GM23338 (cell line): ENCODE measurements at regions not wholly inside any gene's neighbourhood (a gene's known extent, or its start where the extent isn't known, plus 50 kb on each side); places are given as distances from the start of the nearest gene placed in this dataset.
A peak's percentile ranks its signal among the peaks of the same experiment; 100 is the strongest.

Experiments
- ATAC-seq: fragments of 200-7000 bp; cut with Tn5 transposase; 3 replicates; pipeline ENCODE4 v1.9.1; 2020
- DNase-seq: peaks from one replicate; pipeline ENCODE4 v3.0.0-alpha.2; 2015; ENCODE audit warnings: low spot score
- H2AFZ ChIP-seq: fragments of 200-600 bp; sonication (generic); 2 replicates; pipeline ENCODE4 v1.8.0; 2016; ENCODE audit warnings: antibody characterized with exemption, mild to moderate bottlenecking, moderate library complexity
- H3F3A ChIP-seq: fragments of 200-600 bp; sonication (generic); replicated peaks from 2 replicates; pipeline ENCODE4 v1.8.0; 2017; ENCODE audit warnings: antibody characterized with exemption, mixed run types, low read depth
- H3K27ac ChIP-seq: fragments of 200-600 bp; sonication (generic); 2 replicates; pipeline ENCODE4 v1.6.1; 2016; ENCODE audit warnings: low read depth
- H3K27me3 ChIP-seq: fragments of 200-600 bp; sonication (generic); 2 replicates; pipeline ENCODE4 v1.8.0; 2016; ENCODE audit warnings: mild to moderate bottlenecking, mixed run types, moderate library complexity; ENCODE audit not compliant: insufficient read depth
- H3K36me3 ChIP-seq: fragments of 200-600 bp; sonication (generic); 2 replicates; pipeline ENCODE4 v1.8.0; 2016; ENCODE audit warnings: mild to moderate bottlenecking; ENCODE audit not compliant: insufficient read depth
- H3K4me1 ChIP-seq: fragments of 200-600 bp; sonication (generic); 2 replicates; pipeline ENCODE4 v1.8.0; 2016; ENCODE audit warnings: mild to moderate bottlenecking, moderate library complexity; ENCODE audit not compliant: insufficient read depth
- H3K4me2 ChIP-seq: fragments of 200-600 bp; sonication (generic); 2 replicates; pipeline ENCODE4 v1.7.1; 2017; ENCODE audit warnings: mixed run types
- H3K4me3 ChIP-seq: fragments of 200-600 bp; sonication (generic); 2 replicates; pipeline ENCODE4 v1.6.1; 2016; ENCODE audit warnings: mixed run types
- H3K79me2 ChIP-seq: fragments of 200-600 bp; sonication (generic); replicated peaks from 2 replicates; pipeline ENCODE4 v1.8.0; 2017; ENCODE audit warnings: mild to moderate bottlenecking; ENCODE audit not compliant: insufficient read depth
- H3K9me2 ChIP-seq: fragments of 200-600 bp; sonication (generic); 2 replicates; pipeline ENCODE4 v1.8.0; 2017; ENCODE audit not compliant: insufficient read depth
- H4K20me1 ChIP-seq: fragments of 200-600 bp; sonication (generic); replicated peaks from 2 replicates; pipeline ENCODE4 v1.8.0; 2017; ENCODE audit warnings: mild to moderate bottlenecking; ENCODE audit not compliant: insufficient read depth
- H3K27ac Mint-ChIP-seq: 2 replicates; pipeline ENCODE4 v1.8.0; 2020; ENCODE audit warnings: inconsistent platforms, mild to moderate bottlenecking, moderate library complexity, mixed read lengths
- H3K27me3 Mint-ChIP-seq: 3 replicates; pipeline ENCODE4 v1.8.0; 2022; ENCODE audit warnings: low read depth, mild to moderate bottlenecking, moderate library complexity, mixed read lengths, inconsistent platforms; ENCODE audit not compliant: insufficient read depth, poor library complexity
- H3K36me3 Mint-ChIP-seq: 3 replicates; pipeline ENCODE4 v1.8.0; 2021; ENCODE audit warnings: low read depth, mild to moderate bottlenecking, inconsistent platforms, moderate library complexity, mixed read lengths
- H3K4me1 Mint-ChIP-seq: 3 replicates; pipeline ENCODE4 v1.8.0; 2020; ENCODE audit warnings: mild to moderate bottlenecking, inconsistent platforms, mixed read lengths
- H3K4me3 Mint-ChIP-seq: 3 replicates; pipeline ENCODE4 v1.8.0; 2021; ENCODE audit warnings: moderate library complexity, mild to moderate bottlenecking, inconsistent platforms, mixed read lengths
- H3K9me3 Mint-ChIP-seq: 3 replicates; pipeline ENCODE4 v1.8.0; 2020; ENCODE audit warnings: moderate library complexity, mild to moderate bottlenecking, inconsistent platforms, mixed read lengths
- CREB1 ChIP-seq: fragments of 250-450 bp; sonication (Bioruptor Pico); IDR thresholded peaks from 2 replicates; pipeline ENCODE4 v1.5.0; 2020; ENCODE audit warnings: low read depth, mild to moderate bottlenecking, moderate library complexity
- ETS1 ChIP-seq: IDR thresholded peaks from 2 replicates; pipeline ENCODE4 v1.6.1; 2016; ENCODE audit warnings: antibody characterized with exemption
- EZH2 ChIP-seq: fragments of 200-600 bp; sonication (generic); IDR thresholded peaks from one replicate; pipeline ENCODE4 v1.8.0; 2017; ENCODE audit warnings: antibody characterized with exemption, mild to moderate bottlenecking, low read depth; ENCODE audit not compliant: unreplicated experiment
- EZH2phosphoT487 ChIP-seq: fragments of 200-600 bp; sonication (generic); IDR thresholded peaks from one replicate; pipeline ENCODE4 v1.8.1; 2018; ENCODE audit warnings: antibody characterized with exemption; ENCODE audit not compliant: unreplicated experiment
- JUNB ChIP-seq: IDR thresholded peaks from one replicate; pipeline ENCODE4 v1.6.1; 2016; ENCODE audit warnings: antibody characterized with exemption; ENCODE audit not compliant: unreplicated experiment
- NANOG ChIP-seq: IDR thresholded peaks from 2 replicates; pipeline ENCODE4 v1.6.1; 2016; ENCODE audit warnings: antibody characterized with exemption, borderline replicate concordance
- POLR2AphosphoS5 ChIP-seq: IDR thresholded peaks from 2 replicates; pipeline ENCODE4 v1.6.1; 2016; ENCODE audit warnings: antibody characterized with exemption, low read depth
- STAT1 ChIP-seq: IDR thresholded peaks from one replicate; pipeline ENCODE4 v1.6.1; 2016; ENCODE audit warnings: antibody characterized with exemption; ENCODE audit not compliant: unreplicated experiment
- ZNF114 ChIP-seq: fragments of 250-450 bp; sonication (Bioruptor Pico); IDR thresholded peaks from 2 replicates; pipeline ENCODE4 v1.5.0; 2020; ENCODE audit warnings: mild to moderate bottlenecking, moderate library complexity
- TF ChIP-seq, protein P1 (sequence below): IDR thresholded peaks from one replicate; pipeline ENCODE4 v1.6.1; 2018; ENCODE audit warnings: antibody characterized with exemption; ENCODE audit not compliant: unreplicated experiment
- TF ChIP-seq, protein P2 (sequence below), 2 experiments: fragments of 200-600 bp in 1 of 2; sonication (generic) in 1 of 2; conservative IDR thresholded peaks; 2 replicates each; pipeline versions ENCODE4 v1.5.1 to v1.6.1; 2016 to 2017; ENCODE audit warnings: antibody characterized with exemption in 2 of 2, low read depth in 2 of 2, mild to moderate bottlenecking in 2 of 2, moderate library complexity in 1 of 2

DNA sequence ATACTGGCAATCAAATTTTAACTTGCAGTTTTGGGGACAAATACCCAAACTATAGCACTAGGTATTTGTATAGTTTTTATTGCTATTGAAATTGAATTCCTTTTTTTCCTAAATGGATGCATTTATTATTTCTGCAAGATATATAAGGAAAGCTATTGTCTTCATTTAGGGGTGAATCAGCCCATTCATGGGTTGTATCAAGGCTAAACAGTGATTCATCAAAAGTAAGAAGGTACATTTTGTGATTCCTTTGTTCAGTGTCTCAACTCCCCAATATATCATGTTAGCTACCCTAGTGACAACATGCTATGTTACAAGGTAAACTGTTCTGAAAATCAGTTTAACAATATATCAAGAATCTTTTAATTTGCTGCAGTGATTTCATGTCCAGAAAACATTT is 185.7 kb downstream of the PLK2 start (continued):
- TF ChIP-seq, protein P1, sequence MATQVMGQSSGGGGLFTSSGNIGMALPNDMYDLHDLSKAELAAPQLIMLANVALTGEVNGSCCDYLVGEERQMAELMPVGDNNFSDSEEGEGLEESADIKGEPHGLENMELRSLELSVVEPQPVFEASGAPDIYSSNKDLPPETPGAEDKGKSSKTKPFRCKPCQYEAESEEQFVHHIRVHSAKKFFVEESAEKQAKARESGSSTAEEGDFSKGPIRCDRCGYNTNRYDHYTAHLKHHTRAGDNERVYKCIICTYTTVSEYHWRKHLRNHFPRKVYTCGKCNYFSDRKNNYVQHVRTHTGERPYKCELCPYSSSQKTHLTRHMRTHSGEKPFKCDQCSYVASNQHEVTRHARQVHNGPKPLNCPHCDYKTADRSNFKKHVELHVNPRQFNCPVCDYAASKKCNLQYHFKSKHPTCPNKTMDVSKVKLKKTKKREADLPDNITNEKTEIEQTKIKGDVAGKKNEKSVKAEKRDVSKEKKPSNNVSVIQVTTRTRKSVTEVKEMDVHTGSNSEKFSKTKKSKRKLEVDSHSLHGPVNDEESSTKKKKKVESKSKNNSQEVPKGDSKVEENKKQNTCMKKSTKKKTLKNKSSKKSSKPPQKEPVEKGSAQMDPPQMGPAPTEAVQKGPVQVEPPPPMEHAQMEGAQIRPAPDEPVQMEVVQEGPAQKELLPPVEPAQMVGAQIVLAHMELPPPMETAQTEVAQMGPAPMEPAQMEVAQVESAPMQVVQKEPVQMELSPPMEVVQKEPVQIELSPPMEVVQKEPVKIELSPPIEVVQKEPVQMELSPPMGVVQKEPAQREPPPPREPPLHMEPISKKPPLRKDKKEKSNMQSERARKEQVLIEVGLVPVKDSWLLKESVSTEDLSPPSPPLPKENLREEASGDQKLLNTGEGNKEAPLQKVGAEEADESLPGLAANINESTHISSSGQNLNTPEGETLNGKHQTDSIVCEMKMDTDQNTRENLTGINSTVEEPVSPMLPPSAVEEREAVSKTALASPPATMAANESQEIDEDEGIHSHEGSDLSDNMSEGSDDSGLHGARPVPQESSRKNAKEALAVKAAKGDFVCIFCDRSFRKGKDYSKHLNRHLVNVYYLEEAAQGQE, result no peak
- TF ChIP-seq EZH2 (no peak), ETS1 (no peak), EZH2phosphoT487 (no peak), POLR2AphosphoS5 (no peak), NANOG (no peak)
- TF ChIP-seq, protein P2, sequence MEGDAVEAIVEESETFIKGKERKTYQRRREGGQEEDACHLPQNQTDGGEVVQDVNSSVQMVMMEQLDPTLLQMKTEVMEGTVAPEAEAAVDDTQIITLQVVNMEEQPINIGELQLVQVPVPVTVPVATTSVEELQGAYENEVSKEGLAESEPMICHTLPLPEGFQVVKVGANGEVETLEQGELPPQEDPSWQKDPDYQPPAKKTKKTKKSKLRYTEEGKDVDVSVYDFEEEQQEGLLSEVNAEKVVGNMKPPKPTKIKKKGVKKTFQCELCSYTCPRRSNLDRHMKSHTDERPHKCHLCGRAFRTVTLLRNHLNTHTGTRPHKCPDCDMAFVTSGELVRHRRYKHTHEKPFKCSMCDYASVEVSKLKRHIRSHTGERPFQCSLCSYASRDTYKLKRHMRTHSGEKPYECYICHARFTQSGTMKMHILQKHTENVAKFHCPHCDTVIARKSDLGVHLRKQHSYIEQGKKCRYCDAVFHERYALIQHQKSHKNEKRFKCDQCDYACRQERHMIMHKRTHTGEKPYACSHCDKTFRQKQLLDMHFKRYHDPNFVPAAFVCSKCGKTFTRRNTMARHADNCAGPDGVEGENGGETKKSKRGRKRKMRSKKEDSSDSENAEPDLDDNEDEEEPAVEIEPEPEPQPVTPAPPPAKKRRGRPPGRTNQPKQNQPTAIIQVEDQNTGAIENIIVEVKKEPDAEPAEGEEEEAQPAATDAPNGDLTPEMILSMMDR (conservative IDR thresholded peaks at IDR 0.05; ENCODE audit: low read depth in 2 of 2), result no peak

- Histone ChIP-seq H3K27me3 (no peaks in the 10 kb centered on the region), H4K20me1 (no peaks in the 10 kb centered on the region), H3K4me3 (no peak overlapping the region), H3K4me1 (no peaks in the 10 kb centered on the region), H3K79me2 (no peaks in the 10 kb centered on the region), H3K27ac (no peak overlapping the region), H3K36me3 (no peaks in the 10 kb centered on the region), H2AFZ (peak overlapping the region; percentile 83; the same call in 1 of the 2 replicates), H3K9me2 (no peaks in the 10 kb centered on the region), H3K4me2 (no peak overlapping the region), H3F3A (no peaks in the 10 kb centered on the region)
- ATAC-seq, result no peak
- Mint-ChIP-seq H3K36me3 (no peaks in the 10 kb centered on the region), H3K4me1 (no peaks in the 10 kb centered on the region), H3K9me3 (no peaks in the 10 kb centered on the region), H3K27me3 (no peaks in the 10 kb centered on the region), H3K4me3 (no peak overlapping the region), H3K27ac (no peak overlapping the region)
- no peak for DNase-seq
- no peak for TF ChIP-seq STAT1
- TF ChIP-seq JUNB, result no peak
- no peak for TF ChIP-seq ZNF114 (CRISPR knock-in tag)
- TF ChIP-seq CREB1, result no peak
- TF ChIP-seq, protein P1, result no peak
- TF ChIP-seq, protein P2 (conservative IDR thresholded peaks at IDR 0.05; ENCODE audit: low read depth in 2 of 2), result no peak
- TF ChIP-seq EZH2, result no peak
- TF ChIP-seq ETS1, result no peak
Measured at GRCh38 chr5:58273711-58274110, 186.2 kb downstream of the PLK2 start.
